Heart left ventricle (tissue), 13 donors: ENCODE measurements at regions not wholly inside any gene's neighbourhood (a gene's known extent, or its start where the extent isn't known, plus 50 kb on each side); places are given as distances from the start of the nearest gene placed in this dataset.

Experiments
- POLR2A ChIP-seq, 2 donors: fragments of 450-650 bp; IDR thresholded peaks; one replicate each; pipeline ENCODE4 v1.6.1; 2017; ENCODE audit warnings: antibody characterized with exemption in 2 of 2, mild to moderate bottlenecking in 2 of 2, moderate library complexity in 2 of 2
- TF ChIP-seq, protein P1 (sequence below), 12 donors: fragments of 200-600 bp; sonication (generic) in 4 of 12; IDR thresholded peaks; one replicate each; pipeline versions ENCODE4 v1.5.0 to v1.8.0; 2018 to 2022; ENCODE audit warnings: antibody characterized with exemption in 12 of 12, mild to moderate bottlenecking in 5 of 12
- donor health status: ischemic (EF 13 %, LVEDD 7.1; RV severe dilation, severe dysfunction).
- donor health status: DM: no; HTN: yes; CAD: no.
- donor health status: DM: no; HTN: no; CAD: no.
- donor health status: ischemic (EF 25% LVEDD 6.9; RV normal size, moderate dysfunction).
- donor health status: ischemic (EF 25% LVEDD 5.7; RV mildly dilated, moderate dysfunction).
- donor health status: ischemic (EF 35%, LVEDD 5.7; RV mildly dilated, moderate dysfunction).
- donor health status: nonischemic (EF 11% LVEDD 7.7; RV severe dilation, severe dysfunction).
- donor health status: DM: yes; HTN: yes; CAD: no.
- donor health status: PGD.
- donor health status: ischemic (EF 29% LVEDD 5.4; RV normal size, mild dysfunction).
- donor health status: nonischemic (EF 23%, LVEDD 6.1; RV moderate dilation, normal function).

- TF ChIP-seq, protein P1, sequence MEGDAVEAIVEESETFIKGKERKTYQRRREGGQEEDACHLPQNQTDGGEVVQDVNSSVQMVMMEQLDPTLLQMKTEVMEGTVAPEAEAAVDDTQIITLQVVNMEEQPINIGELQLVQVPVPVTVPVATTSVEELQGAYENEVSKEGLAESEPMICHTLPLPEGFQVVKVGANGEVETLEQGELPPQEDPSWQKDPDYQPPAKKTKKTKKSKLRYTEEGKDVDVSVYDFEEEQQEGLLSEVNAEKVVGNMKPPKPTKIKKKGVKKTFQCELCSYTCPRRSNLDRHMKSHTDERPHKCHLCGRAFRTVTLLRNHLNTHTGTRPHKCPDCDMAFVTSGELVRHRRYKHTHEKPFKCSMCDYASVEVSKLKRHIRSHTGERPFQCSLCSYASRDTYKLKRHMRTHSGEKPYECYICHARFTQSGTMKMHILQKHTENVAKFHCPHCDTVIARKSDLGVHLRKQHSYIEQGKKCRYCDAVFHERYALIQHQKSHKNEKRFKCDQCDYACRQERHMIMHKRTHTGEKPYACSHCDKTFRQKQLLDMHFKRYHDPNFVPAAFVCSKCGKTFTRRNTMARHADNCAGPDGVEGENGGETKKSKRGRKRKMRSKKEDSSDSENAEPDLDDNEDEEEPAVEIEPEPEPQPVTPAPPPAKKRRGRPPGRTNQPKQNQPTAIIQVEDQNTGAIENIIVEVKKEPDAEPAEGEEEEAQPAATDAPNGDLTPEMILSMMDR (IDR thresholded peaks at IDR 0.05), result no peak
- TF ChIP-seq POLR2A (IDR thresholded peaks at IDR 0.05), result no peak
Measured at GRCh38 chr16:17831330-17831729, 360.6 kb upstream of the XYLT1 start.
